ENCODE measurements at regions not wholly inside any gene's neighbourhood (a gene's known extent, or its start where the extent isn't known, plus 50 kb on each side); places are given as distances from the start of the nearest gene placed in this dataset.
"Not testable (repeated sequence)": the region's sequence is repeated elsewhere in the genome, so short reads cannot be mapped to it uniquely, and the experiment has no call there.

- DNase-seq: no peak
Measured at GRCh38 chr9:717722-718121, 123.8 kb upstream of the DMRT1 start.

GRCh38 chr9:720239-720881, 121.1 kb upstream of the DMRT1 start:
- no peak for DNase-seq

GRCh38 chr9:722388-722980, 119.0 kb upstream of the DMRT1 start:
- DNase-seq: no peak

- not testable (repeated sequence) for DNase-seq
Measured at GRCh38 chr9:724461-724860, 117.0 kb upstream of the DMRT1 start.

GRCh38 chr9:726005-726404, 115.5 kb upstream of the DMRT1 start:
- no peak for DNase-seq

GRCh38 chr9:727767-728166, 113.7 kb upstream of the DMRT1 start:
- DNase-seq: no peak

GRCh38 chr9:728535-728934, 113.0 kb upstream of the DMRT1 start:
- no peak for DNase-seq

GRCh38 chr9:731474-731873, 110.0 kb upstream of the DMRT1 start:
- DNase-seq: no peak

GRCh38 chr9:734831-735511, 106.5 kb upstream of the DMRT1 start:
- DNase-seq: no peak

- no peak for DNase-seq
Measured at GRCh38 chr9:737400-738120, 103.9 kb upstream of the DMRT1 start.

GRCh38 chr9:738209-738915, 103.1 kb upstream of the DMRT1 start:
- DNase-seq: no peak

GRCh38 chr9:739362-739761, 102.1 kb upstream of the DMRT1 start:
- DNase-seq: no peak

GRCh38 chr9:740221-740620, 101.3 kb upstream of the DMRT1 start:
- no peak for DNase-seq

- no peak for DNase-seq
Measured at GRCh38 chr9:742104-742503, 99.4 kb upstream of the DMRT1 start.

- DNase-seq: no peak
Measured at GRCh38 chr9:742914-743589, 98.4 kb upstream of the DMRT1 start.

- DNase-seq: no peak
Measured at GRCh38 chr9:744046-744712, 97.3 kb upstream of the DMRT1 start.

- no peak for DNase-seq
Measured at GRCh38 chr9:744790-745484, 96.6 kb upstream of the DMRT1 start.

GRCh38 chr9:745761-746380, 95.6 kb upstream of the DMRT1 start:
- DNase-seq: no peak

GRCh38 chr9:746661-747434, 94.6 kb upstream of the DMRT1 start:
- no peak for DNase-seq

GRCh38 chr9:747567-747966, 93.9 kb upstream of the DMRT1 start:
- no peak for DNase-seq
